ENCODE measurements at regions not wholly inside any gene's neighbourhood (a gene's known extent, or its start where the extent isn't known, plus 50 kb on each side); places are given as distances from the start of the nearest gene placed in this dataset.

GRCh38 chr10:25849268-25849667, 84.8 kb upstream of the MYO3A start:
- H3K27ac ChIP-seq, result no peak overlapping the region
- H3K9me3 ChIP-seq, result no peaks in the 10 kb centered on the region
- DNase-seq, result no peak
- H3K36me3 ChIP-seq, result no peaks in the 10 kb centered on the region
- no peak for TF ChIP-seq CTCF (IDR thresholded peaks at IDR 0.05)
- H3K27me3 ChIP-seq, result no peaks in the 10 kb centered on the region
- H3K4me3 ChIP-seq, result no peak overlapping the region
- no peaks in the 10 kb centered on the region for H3K4me1 ChIP-seq
- intact Hi-C loops (cut with DNase I; ENCODE audit: low total_unique reads), result no loop called here

- Histone ChIP-seq H3K27me3 (no peaks in the 10 kb centered on the region), H3K36me3 (no peaks in the 10 kb centered on the region), H3K27ac (no peak overlapping the region), H3K4me3 (no peak overlapping the region), H3K4me1 (no peaks in the 10 kb centered on the region), H3K9me3 (no peaks in the 10 kb centered on the region)
- intact Hi-C loops (cut with DNase I; ENCODE audit: low total_unique reads), result no loop called here
- DNase-seq, result no peak
- TF ChIP-seq CTCF (IDR thresholded peaks at IDR 0.05), result no peak
Measured at GRCh38 chr10:25849988-25850387, 84.0 kb upstream of the MYO3A start.

- Histone ChIP-seq H3K9me3 (no peaks in the 10 kb centered on the region), H3K4me3 (no peak overlapping the region), H3K27ac (no peak overlapping the region), H3K4me1 (no peaks in the 10 kb centered on the region), H3K36me3 (no peaks in the 10 kb centered on the region), H3K27me3 (no peaks in the 10 kb centered on the region)
- no peak for TF ChIP-seq CTCF (IDR thresholded peaks at IDR 0.05)
- intact Hi-C loops (cut with DNase I; ENCODE audit: low total_unique reads), result no loop called here
- no peak for DNase-seq
Measured at GRCh38 chr10:25851548-25851947, 82.5 kb upstream of the MYO3A start.

GRCh38 chr10:25852364-25852941, 81.6 kb upstream of the MYO3A start:
- Histone ChIP-seq H3K4me1 (no peaks in the 10 kb centered on the region), H3K9me3 (no peaks in the 10 kb centered on the region), H3K27me3 (no peaks in the 10 kb centered on the region), H3K36me3 (no peaks in the 10 kb centered on the region), H3K4me3 (no peak overlapping the region), H3K27ac (no peak overlapping the region)
- DNase-seq, result no peak
- intact Hi-C loops (cut with DNase I; ENCODE audit: low total_unique reads), result no loop called here
- no peak for TF ChIP-seq CTCF (IDR thresholded peaks at IDR 0.05)

- intact Hi-C loops (cut with DNase I; ENCODE audit: low total_unique reads), result no loop called here
- Histone ChIP-seq H3K36me3 (no peaks in the 10 kb centered on the region), H3K27me3 (no peaks in the 10 kb centered on the region), H3K9me3 (no peaks in the 10 kb centered on the region), H3K27ac (no peak overlapping the region), H3K4me3 (no peak overlapping the region), H3K4me1 (no peaks in the 10 kb centered on the region)
- no peak for DNase-seq
- TF ChIP-seq CTCF (IDR thresholded peaks at IDR 0.05), result no peak
Measured at GRCh38 chr10:25858076-25858475, 76.0 kb upstream of the MYO3A start.

- no peaks in the 10 kb centered on the region for H3K4me1 ChIP-seq
- no peak for DNase-seq
- H3K27ac ChIP-seq, result no peak overlapping the region
- no peaks in the 10 kb centered on the region for H3K27me3 ChIP-seq
- no peaks in the 10 kb centered on the region for H3K36me3 ChIP-seq
- H3K4me3 ChIP-seq, result no peak overlapping the region
- intact Hi-C loops (cut with DNase I; ENCODE audit: low total_unique reads), result no loop called here
- no peaks in the 10 kb centered on the region for H3K9me3 ChIP-seq
- no peak for TF ChIP-seq CTCF (IDR thresholded peaks at IDR 0.05)
Measured at GRCh38 chr10:25865267-25865666, 68.8 kb upstream of the MYO3A start.
